ENCODE measurements at regions not wholly inside any gene's neighbourhood (a gene's known extent, or its start where the extent isn't known, plus 50 kb on each side); places are given as distances from the start of the nearest gene placed in this dataset.

DNA sequence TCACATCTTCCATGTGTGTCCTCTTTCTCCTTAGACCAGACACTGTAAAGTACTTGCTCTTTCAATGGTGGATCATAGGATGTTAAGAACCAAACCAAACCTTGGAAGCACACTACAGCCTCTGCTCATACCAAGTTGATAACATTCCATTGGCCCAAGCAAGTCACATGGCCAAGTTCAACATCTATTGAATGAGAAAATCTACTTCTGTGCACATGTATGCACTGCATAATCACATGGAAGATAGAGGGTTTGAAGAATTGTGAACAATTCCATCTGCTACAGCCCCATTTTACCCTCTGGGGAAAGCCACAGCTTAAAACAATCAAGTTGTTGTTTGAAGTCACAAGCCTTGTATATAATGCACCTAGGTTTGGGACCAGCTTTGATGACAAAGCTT lies 68.2 kb downstream of the MFAP3 start:
- Histone ChIP-seq H3K9me3 (no peaks in the 10 kb centered on the region), H3K36me3 (no peaks in the 10 kb centered on the region), H3K4me3 (no peak overlapping the region), H3K4me1 (no peaks in the 10 kb centered on the region), H3K27ac (no peak overlapping the region), H3K27me3 (no peaks in the 10 kb centered on the region)
- peak in 1 of 2 donors; percentile 3 for DNase-seq (ENCODE audit: extremely low spot score in 2 of 2)
- intact Hi-C loops (cut with DNase I): no loop called here
- TF ChIP-seq POLR2A (IDR thresholded peaks at IDR 0.05): no peak
- TF ChIP-seq, protein P1, sequence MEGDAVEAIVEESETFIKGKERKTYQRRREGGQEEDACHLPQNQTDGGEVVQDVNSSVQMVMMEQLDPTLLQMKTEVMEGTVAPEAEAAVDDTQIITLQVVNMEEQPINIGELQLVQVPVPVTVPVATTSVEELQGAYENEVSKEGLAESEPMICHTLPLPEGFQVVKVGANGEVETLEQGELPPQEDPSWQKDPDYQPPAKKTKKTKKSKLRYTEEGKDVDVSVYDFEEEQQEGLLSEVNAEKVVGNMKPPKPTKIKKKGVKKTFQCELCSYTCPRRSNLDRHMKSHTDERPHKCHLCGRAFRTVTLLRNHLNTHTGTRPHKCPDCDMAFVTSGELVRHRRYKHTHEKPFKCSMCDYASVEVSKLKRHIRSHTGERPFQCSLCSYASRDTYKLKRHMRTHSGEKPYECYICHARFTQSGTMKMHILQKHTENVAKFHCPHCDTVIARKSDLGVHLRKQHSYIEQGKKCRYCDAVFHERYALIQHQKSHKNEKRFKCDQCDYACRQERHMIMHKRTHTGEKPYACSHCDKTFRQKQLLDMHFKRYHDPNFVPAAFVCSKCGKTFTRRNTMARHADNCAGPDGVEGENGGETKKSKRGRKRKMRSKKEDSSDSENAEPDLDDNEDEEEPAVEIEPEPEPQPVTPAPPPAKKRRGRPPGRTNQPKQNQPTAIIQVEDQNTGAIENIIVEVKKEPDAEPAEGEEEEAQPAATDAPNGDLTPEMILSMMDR (IDR thresholded peaks at IDR 0.05): no peak
- no peak for TF ChIP-seq POLR2AphosphoS5 (IDR thresholded peaks at IDR 0.05; ENCODE audit: insufficient read depth in 1 of 2, low read depth in 1 of 2)

DNA sequence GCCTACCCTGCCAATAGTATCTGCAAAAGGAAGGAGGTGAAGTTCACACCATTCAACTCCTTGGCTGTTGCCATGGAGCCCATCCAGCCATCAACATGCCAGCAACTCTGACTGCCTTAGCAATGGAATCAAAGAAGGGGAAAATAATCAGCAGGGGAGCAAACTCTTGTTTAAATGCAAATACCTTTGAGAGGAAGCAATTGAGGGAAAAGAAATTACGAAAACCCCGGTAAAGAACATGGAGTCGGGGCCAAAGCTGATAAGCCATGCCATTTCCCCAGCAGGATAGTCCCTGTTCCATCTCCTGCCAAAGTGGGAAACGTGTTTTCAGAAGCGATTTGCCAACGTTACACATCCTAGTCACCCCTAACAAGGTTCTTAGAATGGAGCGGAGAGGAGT lies 69.0 kb downstream of the MFAP3 start:
- Histone ChIP-seq H3K36me3 (no peaks in the 10 kb centered on the region), H3K9me3 (no peaks in the 10 kb centered on the region), H3K27ac (no peak overlapping the region), H3K4me3 (no peak overlapping the region), H3K4me1 (no peaks in the 10 kb centered on the region), H3K27me3 (no peaks in the 10 kb centered on the region)
- peak in 1 of 2 donors; percentile 76 for DNase-seq (ENCODE audit: extremely low spot score in 2 of 2)
- TF ChIP-seq, protein P1 (IDR thresholded peaks at IDR 0.05): no peak
- TF ChIP-seq POLR2A (IDR thresholded peaks at IDR 0.05) (no peak), POLR2AphosphoS5 (IDR thresholded peaks at IDR 0.05; ENCODE audit: insufficient read depth in 1 of 2, low read depth in 1 of 2) (no peak)
- intact Hi-C loops (cut with DNase I): no loop called here

DNA sequence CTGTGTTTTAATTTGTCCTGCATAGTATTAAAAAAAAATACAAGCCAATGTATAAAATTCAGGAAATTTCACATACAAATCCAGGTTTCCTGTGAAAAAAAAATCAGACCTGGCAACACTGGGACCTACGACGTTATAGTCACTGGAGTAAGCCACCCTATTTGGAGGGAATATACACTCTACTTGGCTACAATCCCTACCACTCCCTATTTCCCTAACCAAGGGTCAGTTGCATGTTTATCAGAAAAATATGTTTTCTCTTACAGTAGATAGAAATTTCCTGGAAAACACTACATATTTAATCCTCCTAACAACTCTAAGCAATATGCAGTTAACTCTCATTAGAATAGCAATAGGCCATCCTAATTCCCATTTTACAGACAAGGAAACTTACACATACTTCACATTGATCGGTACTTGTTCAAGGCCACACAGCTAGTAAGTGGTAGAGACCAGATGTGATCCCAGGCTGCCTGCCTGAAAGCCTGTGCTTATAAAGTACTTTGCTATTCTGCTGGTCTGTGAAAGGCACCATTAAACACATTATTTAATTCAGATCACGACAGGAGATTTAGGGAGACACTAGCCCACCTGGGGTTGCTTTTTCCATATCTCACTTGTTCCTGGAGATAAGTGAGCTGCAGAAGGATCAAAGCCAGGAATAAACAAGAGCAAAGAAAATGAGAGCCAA lies 70.8 kb downstream of the MFAP3 start:
- TF ChIP-seq, protein P1 (IDR thresholded peaks at IDR 0.05): no peak
- no peak for TF ChIP-seq POLR2A (IDR thresholded peaks at IDR 0.05)
- TF ChIP-seq POLR2AphosphoS5 (IDR thresholded peaks at IDR 0.05; ENCODE audit: insufficient read depth in 1 of 2, low read depth in 1 of 2): no peak
- H3K4me1 ChIP-seq: no peaks in the 10 kb centered on the region
- no peaks in the 10 kb centered on the region for H3K36me3 ChIP-seq
- H3K4me3 ChIP-seq: no peak overlapping the region
- no peaks in the 10 kb centered on the region for H3K27me3 ChIP-seq
- intact Hi-C loops (cut with DNase I): no loop called here
- H3K27ac ChIP-seq: no peak overlapping the region
- H3K9me3 ChIP-seq: no peaks in the 10 kb centered on the region
- peak in 1 of 2 donors; percentile 22 for DNase-seq (ENCODE audit: extremely low spot score in 2 of 2)

DNA sequence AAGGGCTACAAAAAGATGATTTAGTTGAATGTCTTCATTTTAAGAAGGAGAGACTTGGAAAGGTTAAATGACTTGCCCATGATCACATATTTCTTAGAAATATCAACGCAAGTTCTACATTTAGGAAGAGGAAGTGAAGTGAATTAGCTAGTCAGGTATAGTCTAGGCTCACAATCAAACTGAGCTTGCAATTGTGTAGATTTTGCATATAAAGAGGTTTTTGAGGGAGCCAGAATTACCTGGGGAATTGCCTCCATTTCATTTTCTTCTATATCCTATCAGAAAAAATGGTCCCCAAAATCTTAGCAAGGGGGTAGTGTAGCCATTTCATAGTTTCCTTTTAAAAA lies 71.3 kb downstream of the MFAP3 start:
- Histone ChIP-seq H3K36me3 (no peaks in the 10 kb centered on the region), H3K27ac (no peak overlapping the region), H3K4me1 (no peaks in the 10 kb centered on the region), H3K9me3 (no peaks in the 10 kb centered on the region), H3K27me3 (no peaks in the 10 kb centered on the region), H3K4me3 (no peak overlapping the region)
- DNase-seq (ENCODE audit: extremely low spot score in 2 of 2): no peak
- no peak for TF ChIP-seq POLR2AphosphoS5 (IDR thresholded peaks at IDR 0.05; ENCODE audit: insufficient read depth in 1 of 2, low read depth in 1 of 2)
- TF ChIP-seq, protein P1 (IDR thresholded peaks at IDR 0.05): no peak
- no peak for TF ChIP-seq POLR2A (IDR thresholded peaks at IDR 0.05)
- intact Hi-C loops (cut with DNase I): no loop called here

DNA sequence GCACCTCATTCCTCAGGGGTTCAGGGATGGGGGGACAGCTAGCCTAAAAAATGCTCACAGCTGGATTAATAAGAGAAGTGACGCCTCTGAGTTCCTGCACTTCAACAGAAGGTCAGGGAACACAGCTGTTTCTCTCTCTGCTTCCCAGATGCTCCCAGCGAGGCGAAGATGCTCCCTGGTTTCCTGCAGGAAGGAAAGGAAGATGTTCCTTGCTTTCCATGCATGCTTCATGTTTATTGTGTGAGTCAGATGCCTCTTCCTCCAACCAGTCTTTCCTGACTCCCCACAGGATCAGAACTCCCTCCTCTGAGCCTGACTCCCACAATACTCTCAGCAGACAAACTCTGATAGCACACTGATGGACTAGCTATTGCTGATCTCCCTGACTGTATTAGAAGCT lies 71.9 kb downstream of the MFAP3 start:
- H3K4me3 ChIP-seq: no peak overlapping the region
- intact Hi-C loops (cut with DNase I): no loop called here
- no peaks in the 10 kb centered on the region for H3K4me1 ChIP-seq
- no peaks in the 10 kb centered on the region for H3K36me3 ChIP-seq
- no peak overlapping the region for H3K27ac ChIP-seq
- TF ChIP-seq POLR2AphosphoS5 (IDR thresholded peaks at IDR 0.05; ENCODE audit: insufficient read depth in 1 of 2, low read depth in 1 of 2) (no peak), POLR2A (IDR thresholded peaks at IDR 0.05) (no peak)
- TF ChIP-seq, protein P1 (IDR thresholded peaks at IDR 0.05): no peak
- H3K27me3 ChIP-seq: no peaks in the 10 kb centered on the region
- H3K9me3 ChIP-seq: no peaks in the 10 kb centered on the region
- DNase-seq (ENCODE audit: extremely low spot score in 2 of 2): peak in 1 of 2 donors; percentile 42
